HEK293 (cell line): ENCODE measurements at regions not wholly inside any gene's neighbourhood (a gene's known extent, or its start where the extent isn't known, plus 50 kb on each side); places are given as distances from the start of the nearest gene placed in this dataset.

Experiments used
- CTCF ChIA-PET: fragments of 350-600 bp; formaldehyde crosslinking; extraction: SDS; loops from one replicate; lab custom pipeline; 2021; ENCODE audit warnings: antibody characterized with exemption; lab: Yijun Ruan, JAX
- POLR2A ChIA-PET: fragments of 300-600 bp; formaldehyde crosslinking; extraction: SDS; loops from one replicate; lab custom pipeline; 2020; ENCODE audit warnings: antibody characterized with exemption, inconsistent platforms; lab: Yijun Ruan, JAX
- H3K27ac ChIP-seq: fragments of 200-500 bp; sonication (Bioruptor generic); 2 replicates; pipeline ENCODE4 v1.5.1; 2014; ENCODE audit warnings: low read depth, low read length, control low read depth, inconsistent platforms; ENCODE audit errors: extremely low read depth
- H3K36me3 ChIP-seq, 2 experiments: fragments of 200-500 bp in 1 of 2; sonication (Bioruptor generic) in 1 of 2; 1 replicate in 1 of 2; 2 replicates in 1 of 2; pipeline ENCODE4 v1.5.1; 2014 to 2017; ENCODE audit warnings: inconsistent platforms in 2 of 2, low read length in 2 of 2; ENCODE audit not compliant: control insufficient read depth in 2 of 2, insufficient read depth in 1 of 2
- H3K4me1 ChIP-seq: fragments of 200-500 bp; sonication (Bioruptor generic); 2 replicates; pipeline ENCODE4 v1.5.1; 2014; ENCODE audit warnings: mild to moderate bottlenecking, low read length, inconsistent platforms; ENCODE audit not compliant: control insufficient read depth, insufficient read depth
- H3K4me3 ChIP-seq: 2 replicates; pipeline ENCODE4 v1.5.1; 2011; ENCODE audit warnings: low read depth, mild to moderate bottlenecking, control low read depth, low read length, moderate library complexity
- H3K9me3 ChIP-seq: fragments of 200-500 bp; sonication (Bioruptor generic); 2 replicates; pipeline ENCODE4 v1.5.1; 2014; ENCODE audit warnings: low read depth, low read length, inconsistent platforms; ENCODE audit not compliant: control insufficient read depth, insufficient read depth
- ELK4 ChIP-seq: IDR thresholded peaks from 2 replicates; pipeline ENCODE4 v1.6.1; 2011; ENCODE audit warnings: mild to moderate bottlenecking, low read depth, low read length, borderline replicate concordance
- HOXA7 ChIP-seq: sonication (generic); formaldehyde crosslinking; IDR thresholded peaks from 2 replicates; pipeline ENCODE4 v1.8.1; 2022; ENCODE audit warnings: missing genetic modification reagents, borderline replicate concordance
- HOXC10 ChIP-seq: sonication (generic); formaldehyde crosslinking; IDR thresholded peaks from 2 replicates; pipeline ENCODE4 v1.8.1; 2023; ENCODE audit warnings: mild to moderate bottlenecking, missing genetic modification reagents
- KLF7 ChIP-seq: fragments of 450-650 bp; formaldehyde crosslinking; IDR thresholded peaks from 2 replicates; pipeline ENCODE4 v1.5.1; 2016; ENCODE audit warnings: missing biosample characterization, missing genetic modification characterization, borderline replicate concordance
- PRDM6 ChIP-seq: fragments of 450-650 bp; formaldehyde crosslinking; IDR thresholded peaks from 2 replicates; pipeline ENCODE4 v1.5.1; 2017; ENCODE audit warnings: missing biosample characterization, missing genetic modification characterization
- REST ChIP-seq: fragments of 450-650 bp; formaldehyde crosslinking; IDR thresholded peaks from 2 replicates; pipeline ENCODE4 v1.5.1; 2016; ENCODE audit warnings: missing biosample characterization, missing genetic modification characterization
- ZBTB26 ChIP-seq: fragments of 450-650 bp; formaldehyde crosslinking; optimal IDR thresholded peaks from 2 replicates; pipeline ENCODE3; 2016; ENCODE audit warnings: missing biosample characterization, mild to moderate bottlenecking, missing genetic modification characterization
- ZNF133 ChIP-seq: fragments of 450-650 bp; formaldehyde crosslinking; IDR thresholded peaks from 2 replicates; pipeline ENCODE4 v1.5.1; 2016; ENCODE audit warnings: missing biosample characterization, missing genetic modification characterization
- ZNF140 ChIP-seq: fragments of 450-650 bp; formaldehyde crosslinking; IDR thresholded peaks from 2 replicates; pipeline ENCODE4 v1.5.1; 2016; ENCODE audit warnings: missing biosample characterization, missing genetic modification characterization
- ZNF184 ChIP-seq: fragments of 450-650 bp; IDR thresholded peaks from 2 replicates; pipeline ENCODE4 v1.5.1; 2018; ENCODE audit warnings: missing biosample characterization, mild to moderate bottlenecking, missing genetic modification characterization
- ZNF280C ChIP-seq: fragments of 450-650 bp; formaldehyde crosslinking; IDR thresholded peaks from 2 replicates; pipeline ENCODE4 v1.5.1; 2016; ENCODE audit warnings: missing biosample characterization, missing genetic modification characterization
- ZNF362 ChIP-seq: fragments of 450-650 bp; formaldehyde crosslinking; IDR thresholded peaks from 2 replicates; pipeline ENCODE4 v1.5.1; 2016; ENCODE audit warnings: missing biosample characterization, missing genetic modification characterization
- ZNF544 ChIP-seq: fragments of 450-650 bp; formaldehyde crosslinking; IDR thresholded peaks from 2 replicates; pipeline ENCODE4 v1.5.0; 2017; ENCODE audit warnings: missing biosample characterization, missing genetic modification characterization
- ZNF596 ChIP-seq: fragments of 450-650 bp; IDR thresholded peaks from 2 replicates; pipeline ENCODE4 v1.5.0; 2018; ENCODE audit warnings: missing biosample characterization, mild to moderate bottlenecking, missing genetic modification characterization, moderate library complexity
- ZNF623 ChIP-seq: fragments of 450-650 bp; formaldehyde crosslinking; IDR thresholded peaks from 2 replicates; pipeline ENCODE4 v1.5.1; 2016; ENCODE audit warnings: missing biosample characterization, missing genetic modification characterization
- ZNF624 ChIP-seq: fragments of 450-650 bp; formaldehyde crosslinking; IDR thresholded peaks from 2 replicates; pipeline ENCODE4 v1.5.1; 2017; ENCODE audit warnings: missing biosample characterization, missing genetic modification characterization
- ZNF639 ChIP-seq: fragments of 450-650 bp; formaldehyde crosslinking; IDR thresholded peaks from 2 replicates; pipeline ENCODE4 v1.5.1; 2016; ENCODE audit warnings: missing biosample characterization, missing genetic modification characterization
- ZNF747 ChIP-seq: fragments of 450-650 bp; formaldehyde crosslinking; IDR thresholded peaks from 2 replicates; pipeline ENCODE4 v1.5.1; 2016; ENCODE audit warnings: missing biosample characterization, missing genetic modification characterization
- ZNF791 ChIP-seq: fragments of 450-650 bp; formaldehyde crosslinking; IDR thresholded peaks from 2 replicates; pipeline ENCODE4 v1.5.1; 2016; ENCODE audit warnings: missing biosample characterization, missing genetic modification characterization
- ZNF837 ChIP-seq: fragments of 450-650 bp; formaldehyde crosslinking; IDR thresholded peaks from 2 replicates; pipeline ENCODE4 v1.5.1; 2016; ENCODE audit warnings: missing biosample characterization, missing genetic modification characterization
- ZSCAN18 ChIP-seq: fragments of 450-650 bp; formaldehyde crosslinking; IDR thresholded peaks from 2 replicates; pipeline ENCODE4 v1.5.1; 2016; ENCODE audit warnings: missing biosample characterization, missing genetic modification characterization

GRCh38 chr5:85893996-85894395, 723.7 kb upstream of the COX7C start:
- CTCF ChIA-PET = interaction anchor here (0.6 to 0.7 kb wide), 2 partner anchors 267 to 532 kb away, joined by 3 read pairs; no protein-coding TSS in a partner anchor
- Histone ChIP-seq H3K27ac (no peak overlapping the region), H3K36me3 (no peaks in the 10 kb centered on the region), H3K9me3 (no peaks in the 10 kb centered on the region), H3K4me3 (no peak overlapping the region), H3K4me1 (no peaks in the 10 kb centered on the region)
- TF ChIP-seq ZNF639 (tag by site-specific recombination) = no peak
- TF ChIP-seq ZNF596 (tag by site-specific recombination) = no peak
- no peak for TF ChIP-seq HOXC10
- TF ChIP-seq ZBTB26 (tag by site-specific recombination) = no peak
- no peak for TF ChIP-seq ELK4
- TF ChIP-seq ZNF184 (tag by site-specific recombination) = no peak
- TF ChIP-seq PRDM6 (tag by site-specific recombination) = no peak
- TF ChIP-seq, all 188 proteins: peak for 0
- POLR2A ChIA-PET = no interaction called here

- TF ChIP-seq REST (tag by site-specific recombination) = no peak
- no peak for TF ChIP-seq ZNF624 (tag by site-specific recombination)
- TF ChIP-seq ZNF280C (tag by site-specific recombination) = no peak
- no peak for TF ChIP-seq HOXA7
- no peak for TF ChIP-seq ZNF791
- no peak for TF ChIP-seq ZNF133 (tag by site-specific recombination)
- no peak for TF ChIP-seq ZNF362
- no peak for TF ChIP-seq ZSCAN18
- TF ChIP-seq KLF7 (tag by site-specific recombination) = no peak
- TF ChIP-seq ZNF544 (tag by site-specific recombination) = no peak
- no peak for TF ChIP-seq ZNF837
- no peak for TF ChIP-seq ZNF747 (tag by site-specific recombination)
- TF ChIP-seq ZNF623 = no peak
- TF ChIP-seq ZNF140 (tag by site-specific recombination) = no peak
- no peak overlapping the region for H3K4me3 ChIP-seq
- H3K4me1 ChIP-seq = no peaks in the 10 kb centered on the region
- CTCF ChIA-PET = no interaction called here
- POLR2A ChIA-PET = no interaction called here
- no peak overlapping the region for H3K27ac ChIP-seq
- no peaks in the 10 kb centered on the region for H3K36me3 ChIP-seq
- no peaks in the 10 kb centered on the region for H3K9me3 ChIP-seq
Measured at GRCh38 chr5:85896514-85896913, 721.2 kb upstream of the COX7C start.
